NCI-H748 treated with DMSO at 0.1 percent for 48 hours (cell line): ENCODE measurements at regions not wholly inside any gene's neighbourhood (a gene's known extent, or its start where the extent isn't known, plus 50 kb on each side); places are given as distances from the start of the nearest gene placed in this dataset.

Source experiments
- DNase-seq: peaks from one replicate; lab custom pipeline; 2025; lab: John Stamatoyannopoulos, UW

DNA sequence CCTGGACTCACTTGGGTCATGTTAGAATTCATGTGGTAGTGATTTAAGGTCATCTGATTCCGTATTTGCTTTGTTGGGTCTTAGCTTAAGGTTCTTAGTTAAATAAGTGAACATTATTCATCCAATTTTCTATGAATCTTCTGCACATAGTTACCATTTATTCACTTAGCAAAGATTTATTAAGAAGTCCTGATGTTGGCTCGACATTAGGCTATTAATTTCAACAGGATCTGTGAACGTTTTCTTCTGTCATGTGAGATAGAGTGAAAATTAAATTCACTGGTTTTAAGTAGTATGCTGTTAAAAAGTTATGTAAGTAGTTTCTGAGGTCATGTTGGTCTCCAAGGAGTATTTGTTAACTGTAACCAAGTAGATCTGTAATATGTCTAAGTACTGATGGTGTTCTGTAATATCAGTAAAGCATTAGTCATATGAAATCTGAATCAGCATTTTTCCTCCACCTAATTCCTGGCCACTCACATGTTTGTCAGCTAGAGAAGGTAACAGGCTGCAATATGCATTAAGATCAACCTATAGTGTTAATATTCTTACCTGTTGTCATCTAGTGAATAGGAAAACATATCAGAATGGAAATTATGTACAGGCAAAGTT, 155.6 kb downstream of the PCDH7 start:
- no peak for DNase-seq

DNA sequence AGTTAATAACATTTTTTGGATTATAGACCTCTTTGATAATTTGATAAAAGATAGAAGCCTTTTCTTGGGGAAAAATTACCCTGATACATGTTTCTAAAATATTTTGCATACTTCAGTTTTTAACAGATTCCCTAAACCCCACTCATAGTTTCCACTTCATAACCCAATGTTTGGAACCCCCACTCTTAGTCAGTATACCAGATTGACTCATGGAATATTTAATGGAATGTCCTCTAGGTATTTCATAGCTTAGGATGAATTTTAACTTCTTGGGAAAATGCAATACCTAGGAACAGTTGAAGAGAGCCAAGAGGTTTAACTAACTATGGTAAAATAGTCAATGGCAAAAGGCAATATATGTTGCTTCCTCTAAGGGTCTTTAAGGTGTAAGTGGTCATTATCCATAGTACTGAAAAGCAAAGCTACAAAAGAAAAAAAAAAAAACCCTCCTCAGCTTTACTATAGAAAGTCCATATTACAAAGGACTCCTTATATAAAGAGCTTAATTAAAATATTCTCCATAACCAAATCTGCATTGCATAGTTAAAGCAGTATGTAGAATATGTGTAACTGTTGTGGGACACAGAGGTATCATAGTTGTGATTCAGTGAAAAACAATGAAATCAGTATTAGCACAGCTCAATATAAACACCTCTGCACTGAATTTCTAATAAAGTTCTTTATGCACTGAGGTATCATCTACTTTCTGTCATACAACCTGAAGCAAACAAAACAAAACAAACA, 159.9 kb downstream of the PCDH7 start:
- no peak for DNase-seq

DNA sequence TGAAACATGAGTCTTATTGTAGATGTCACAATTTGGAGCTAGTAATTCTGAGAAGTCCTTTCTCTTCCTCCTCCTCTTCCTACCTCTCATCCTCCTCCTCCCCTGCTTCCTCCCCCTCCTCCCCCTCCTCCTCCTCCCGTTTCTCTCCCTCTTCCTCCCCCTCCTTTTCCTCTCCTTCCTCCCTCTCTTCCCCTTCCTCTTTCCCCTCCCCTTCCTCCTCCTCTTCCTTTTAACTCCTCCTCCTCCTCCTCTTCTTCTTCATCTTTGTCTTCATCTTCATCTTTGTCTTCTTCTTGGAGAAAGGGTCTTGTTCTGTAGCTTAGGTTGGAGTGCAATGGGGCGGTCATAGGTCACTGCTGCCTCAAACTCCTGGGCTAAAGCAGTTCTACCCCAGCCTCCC, 161.8 kb downstream of the PCDH7 start:
- no peak for DNase-seq

GRCh38 chr4:30882443-30882842, 162.3 kb downstream of the PCDH7 start:
- DNase-seq, result no peak

DNA sequence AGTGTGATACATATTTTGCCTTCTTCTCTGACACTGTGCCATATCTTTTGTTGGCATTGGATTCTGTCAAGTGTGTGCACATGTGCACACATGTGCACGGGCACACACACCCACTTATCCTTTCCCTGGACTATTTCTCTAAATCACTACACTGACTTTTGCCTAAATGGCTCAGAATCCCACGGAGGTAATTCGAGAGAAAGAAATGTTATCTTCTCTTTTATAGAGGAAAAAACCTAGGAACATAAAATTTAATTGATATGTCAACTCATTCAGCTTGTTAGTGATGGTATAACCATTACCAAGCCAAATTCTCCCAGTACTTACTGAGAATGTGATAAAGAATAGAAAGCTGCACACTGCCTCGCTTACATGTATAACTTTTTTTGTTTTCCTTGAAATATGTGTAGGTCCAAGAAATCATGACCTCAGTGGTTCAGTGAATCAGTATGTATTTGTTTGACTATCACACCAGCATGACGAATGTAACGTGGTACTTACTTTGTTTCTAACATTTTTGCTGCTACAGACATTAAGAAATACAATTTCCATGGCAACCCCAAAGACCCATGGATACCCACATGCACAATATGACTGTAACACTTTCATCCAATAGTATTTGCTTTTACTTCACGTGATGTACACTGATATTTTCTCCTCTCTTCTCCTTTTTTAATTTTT, 163.0 kb downstream of the PCDH7 start:
- no peak for DNase-seq

GRCh38 chr4:30901461-30902451, 181.6 kb downstream of the PCDH7 start:
- no peak for DNase-seq

- no peak for DNase-seq
These were observed 183.5 kb downstream of the PCDH7 start for GRCh38 chr4:30903502-30904214.

- DNase-seq, result no peak
These were observed 184.0 kb downstream of the PCDH7 start for GRCh38 chr4:30904215-30904555.

- no peak for DNase-seq
These were observed 184.4 kb downstream of the PCDH7 start for GRCh38 chr4:30904588-30904987.

- no peak for DNase-seq
These were observed 192.0 kb downstream of the PCDH7 start for GRCh38 chr4:30912098-30912714.

- no peak for DNase-seq
These were observed 196.4 kb downstream of the PCDH7 start for GRCh38 chr4:30916337-30917274.

GRCh38 chr4:30917946-30918345, 197.8 kb downstream of the PCDH7 start:
- no peak for DNase-seq

DNA sequence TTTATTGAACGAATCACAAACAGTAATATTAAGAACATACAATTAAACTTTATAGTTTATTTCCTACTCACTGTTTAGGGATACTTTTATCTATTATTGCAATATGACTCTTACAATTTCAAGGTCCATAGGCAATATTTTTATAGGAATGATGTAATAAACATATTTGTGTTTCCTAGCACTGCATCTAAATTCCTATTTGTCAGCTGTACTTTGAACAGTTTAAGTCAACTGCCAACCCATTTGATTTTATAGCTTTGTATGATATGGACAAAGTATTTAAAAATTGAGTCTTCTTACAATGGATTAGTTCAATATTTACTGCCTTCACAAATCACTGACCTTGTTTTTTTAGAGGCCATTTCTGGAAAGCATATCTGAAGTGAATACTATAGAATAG, 199.3 kb downstream of the PCDH7 start:
- no peak for DNase-seq

- no peak for DNase-seq
These were observed 199.9 kb downstream of the PCDH7 start for GRCh38 chr4:30920043-30920442.

- DNase-seq, result no peak
These were observed 202.5 kb downstream of the PCDH7 start for GRCh38 chr4:30922625-30923024.

- no peak for DNase-seq
These were observed 204.3 kb downstream of the PCDH7 start for GRCh38 chr4:30924495-30924894.

DNA sequence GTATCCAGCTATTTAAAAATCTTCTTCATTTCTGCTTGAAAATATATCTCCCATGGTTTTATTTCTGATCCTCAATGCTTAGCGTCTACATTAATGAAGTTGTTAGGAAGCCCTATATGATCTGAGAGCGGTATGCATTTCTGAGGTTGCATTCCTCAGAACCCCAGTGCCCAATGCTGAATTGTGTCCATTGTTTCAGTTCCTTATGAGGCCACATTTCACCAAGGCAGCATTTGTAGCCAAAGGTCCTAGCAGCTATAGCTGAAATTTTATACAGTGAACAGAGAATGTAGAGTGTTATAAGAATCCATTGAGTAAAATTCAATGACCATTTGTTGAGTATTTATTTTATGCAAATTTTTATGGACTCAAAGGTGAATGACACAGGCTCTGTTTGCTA, 209.5 kb downstream of the PCDH7 start:
- no peak for DNase-seq

GRCh38 chr4:30930276-30930675, 210.1 kb downstream of the PCDH7 start:
- no peak for DNase-seq

DNA sequence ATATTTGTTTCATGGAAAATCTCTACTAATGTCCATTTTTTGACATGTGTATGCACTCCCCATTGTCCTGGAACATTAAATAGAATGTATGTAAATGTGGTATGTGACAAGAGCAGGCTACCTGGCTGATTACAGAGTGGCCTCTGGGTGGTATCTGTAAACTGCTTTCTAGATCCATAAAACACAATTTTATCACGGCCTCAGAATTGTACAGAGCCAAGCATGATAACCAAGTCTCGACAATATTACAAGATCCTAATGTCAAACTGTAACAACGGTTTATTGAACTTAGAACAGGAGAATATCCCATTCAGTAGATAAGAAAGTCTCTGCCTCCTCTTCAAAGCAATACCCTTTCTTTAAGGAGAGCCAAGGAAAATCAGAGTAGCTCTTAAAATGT, 212.4 kb downstream of the PCDH7 start:
- no peak for DNase-seq

GRCh38 chr4:30939069-30939468, 218.9 kb downstream of the PCDH7 start:
- no peak for DNase-seq
